Calu3 (cell line): ENCODE measurements at regions not wholly inside any gene's neighbourhood (a gene's known extent, or its start where the extent isn't known, plus 50 kb on each side); places are given as distances from the start of the nearest gene placed in this dataset.

Experiments
- BruUV-seq: library from RNA; stranded (reverse); fragments of 400-500 nt; replicated peaks from 2 replicates; lab custom pipeline; 2021; lab: Mats Ljungman, UMichigan
- CTCF ChIA-PET: fragments of 300-600 bp; sonication (Branson Sonifier 250); formaldehyde crosslinking; loops from one replicate; lab custom pipeline; 2022; ENCODE audit warnings: antibody characterized with exemption; lab: Charles Lee
- DNase-seq: peaks from one replicate; pipeline ENCODE4 v3.0.0; 2022
- H3K27ac Mint-ChIP-seq: one replicate; pipeline ENCODE4 v1.8.0; 2022; ENCODE audit warnings: mixed read lengths; ENCODE audit not compliant: unreplicated experiment
- H3K27me3 Mint-ChIP-seq: one replicate; pipeline ENCODE4 v1.8.0; 2022; ENCODE audit warnings: mixed read lengths; ENCODE audit not compliant: unreplicated experiment
- H3K36me3 Mint-ChIP-seq: one replicate; pipeline ENCODE4 v1.8.0; 2022; ENCODE audit warnings: mild to moderate bottlenecking, moderate library complexity, mixed read lengths; ENCODE audit not compliant: insufficient read depth, unreplicated experiment
- H3K4me1 Mint-ChIP-seq: one replicate; pipeline ENCODE4 v1.8.0; 2022; ENCODE audit warnings: mild to moderate bottlenecking, low read depth, mixed read lengths; ENCODE audit not compliant: unreplicated experiment
- H3K4me3 Mint-ChIP-seq: one replicate; pipeline ENCODE4 v1.8.0; 2022; ENCODE audit warnings: mild to moderate bottlenecking, low read depth, moderate library complexity, mixed read lengths; ENCODE audit not compliant: unreplicated experiment
- H3K9me3 Mint-ChIP-seq: one replicate; pipeline ENCODE4 v1.8.0; 2022; ENCODE audit warnings: low read depth, mixed read lengths; ENCODE audit not compliant: unreplicated experiment
- CTCF ChIP-seq: fragments of 200-600 bp; IDR thresholded peaks from one replicate; pipeline ENCODE4 v1.8.0; 2022; ENCODE audit warnings: antibody characterized with exemption; ENCODE audit not compliant: unreplicated experiment
- intact Hi-C: fragments of 100-400 bp; cut with micrococcal nuclease; formaldehyde crosslinking; loops from one replicate; pipeline ENCODE4 v1.10.0; 2022; ENCODE audit not compliant: unreplicated experiment

GRCh38 chr12:65759735-65760134 lies 64.5 kb upstream of the HMGA2 start:
- Mint-ChIP-seq H3K9me3 (no peaks in the 10 kb centered on the region), H3K36me3 (no peaks in the 10 kb centered on the region), H3K4me3 (no peak overlapping the region), H3K27me3 (peaks cover 10% of the 10 kb centered on the region), H3K4me1 (no peaks in the 10 kb centered on the region), H3K27ac (no peak overlapping the region)
- CTCF ChIA-PET: no interaction called here
- intact Hi-C loops: no loop called here
- BruUV-seq: no TSS peak
- DNase-seq: no peak
- no peak for TF ChIP-seq CTCF

- TF ChIP-seq CTCF: no peak
- no TSS peak for BruUV-seq
- DNase-seq: no peak
- CTCF ChIA-PET: no interaction called here
- Mint-ChIP-seq H3K4me3 (no peak overlapping the region), H3K27ac (no peak overlapping the region), H3K36me3 (no peaks in the 10 kb centered on the region), H3K27me3 (no peaks in the 10 kb centered on the region), H3K4me1 (peaks cover 13% of the 10 kb centered on the region), H3K9me3 (no peaks in the 10 kb centered on the region)
- intact Hi-C loops: no loop called here
These were observed 63.0 kb upstream of the HMGA2 start for GRCh38 chr12:65761301-65761700.

GRCh38 chr12:65764325-65764724 lies 60.0 kb upstream of the HMGA2 start:
- intact Hi-C loops: no loop called here
- no peak for DNase-seq
- CTCF ChIA-PET: interaction anchor here (0.7 kb wide), 1 partner anchor 9 kb away, joined by 6 read pairs; no protein-coding TSS in a partner anchor
- peaks cover 13% of the 10 kb centered on the region for H3K4me1 Mint-ChIP-seq
- H3K27ac Mint-ChIP-seq: no peak overlapping the region
- H3K27me3 Mint-ChIP-seq: no peaks in the 10 kb centered on the region
- H3K9me3 Mint-ChIP-seq: no peaks in the 10 kb centered on the region
- BruUV-seq: no TSS peak
- H3K36me3 Mint-ChIP-seq: no peaks in the 10 kb centered on the region
- H3K4me3 Mint-ChIP-seq: no peak overlapping the region
- TF ChIP-seq CTCF: no peak

- no TSS peak for BruUV-seq
- Mint-ChIP-seq H3K9me3 (no peaks in the 10 kb centered on the region), H3K4me1 (peaks cover 13% of the 10 kb centered on the region), H3K27me3 (no peaks in the 10 kb centered on the region), H3K27ac (no peak overlapping the region), H3K4me3 (no peak overlapping the region), H3K36me3 (no peaks in the 10 kb centered on the region)
- no peak for TF ChIP-seq CTCF
- DNase-seq: no peak
- CTCF ChIA-PET: interaction anchor here (0.5 to 0.7 kb wide), 2 partner anchors 11 to 968 kb away, joined by 3 to 5 read pairs; no protein-coding TSS in a partner anchor
- intact Hi-C loops: no loop called here
These were observed 58.9 kb upstream of the HMGA2 start for GRCh38 chr12:65765436-65765813.
